ENCODE measurements at regions not wholly inside any gene's neighbourhood (a gene's known extent, or its start where the extent isn't known, plus 50 kb on each side); places are given as distances from the start of the nearest gene placed in this dataset.
"Not testable (repeated sequence)": the region's sequence is repeated elsewhere in the genome, so short reads cannot be mapped to it uniquely, and the experiment has no call there.

GRCh38 chr22:40099887-40100286, 77.8 kb upstream of the TNRC6B start:
- not testable (repeated sequence) for TF ChIP-seq CTCF (IDR thresholded peaks at IDR 0.05; ENCODE audit: low read depth, low read length, missing input control); SP1 (IDR thresholded peaks at IDR 0.05); GABPA (IDR thresholded peaks at IDR 0.05 in 1 of 2, conservative IDR thresholded peaks at IDR 0.05 in 1 of 2); JUND (IDR thresholded peaks at IDR 0.05); REST (IDR thresholded peaks at IDR 0.05); EGR1 (IDR thresholded peaks at IDR 0.05; ENCODE audit: low read depth in 2 of 2); ATF3 (IDR thresholded peaks at IDR 0.05); HNF4G (IDR thresholded peaks at IDR 0.05); TAF1 (conservative IDR thresholded peaks at IDR 0.05); MAX (IDR thresholded peaks at IDR 0.05); YY1 (IDR thresholded peaks at IDR 0.05); RXRA (IDR thresholded peaks at IDR 0.05)

Data from liver (tissue), 3 donors.